HCT116 (cell line): ENCODE measurements at regions not wholly inside any gene's neighbourhood (a gene's known extent, or its start where the extent isn't known, plus 50 kb on each side); places are given as distances from the start of the nearest gene placed in this dataset.

Source experiments
- ATAC-seq: fragments of 200-7000 bp; cut with Tn5 transposase; 2 replicates; pipeline ENCODE4 v1.9.1; 2020; ENCODE audit warnings: mild to moderate bottlenecking, moderate library complexity
- BruUV-seq: library from RNA; stranded (reverse); fragments of 400-500 nt; replicated peaks from 2 replicates; lab custom pipeline; 2021; lab: Mats Ljungman, UMichigan
- CTCF ChIA-PET: fragments of 300-600 bp; sonication (Branson Sonifier 250); formaldehyde crosslinking; loops from one replicate; lab custom pipeline; 2021; ENCODE audit warnings: antibody characterized with exemption; lab: Charles Lee
- POLR2A ChIA-PET: fragments of 300-600, 350-600 bp; sonication (Branson Sonifier 250); formaldehyde crosslinking; loops from one replicate; lab custom pipeline; 2021; ENCODE audit warnings: antibody characterized with exemption; lab: Charles Lee
- RAD21 ChIA-PET, 2 experiments: fragments of 300-600 bp; sonication (Branson Sonifier 250); formaldehyde crosslinking; loops; one replicate each; lab custom pipeline; 2023; ENCODE audit warnings: low total read pairs in 2 of 2; ENCODE audit not compliant: uncharacterized antibody in 2 of 2, unreplicated experiment in 2 of 2, low non-redundant PET in 1 of 2; lab: Charles Lee
- DNase-seq: peaks from one replicate; pipeline ENCODE4 v3.0.0-alpha.2; 2010; ENCODE audit warnings: low read depth, low spot score
- H2AFZ ChIP-seq: fragments of 200-600 bp; shearing (Covaris generic), sonication (generic); 2 replicates; pipeline ENCODE4 v1.6.1; 2017; ENCODE audit warnings: low read depth, mixed run types, mixed read lengths, antibody characterized with exemption, low read length; ENCODE audit not compliant: poor library complexity, severe bottlenecking
- H3K27ac ChIP-seq: 2 replicates; pipeline ENCODE4 v1.5.1; 2012; ENCODE audit warnings: low read depth, low read length
- H3K27me3 ChIP-seq: fragments of 200-600 bp; sonication (generic); 2 replicates; pipeline ENCODE4 v1.6.1; 2016; ENCODE audit warnings: mixed run types, low read length, mixed read lengths; ENCODE audit not compliant: insufficient read depth
- H3K36me3 ChIP-seq, 2 experiments: fragments of 200-500 bp in 1 of 2; fragments of 200-600 bp in 1 of 2; sonication (Bioruptor generic) in 1 of 2; sonication (generic) in 1 of 2; 2 replicates each; pipeline versions ENCODE4 v1.5.1 to v1.6.1; 2014 to 2016; ENCODE audit warnings: low read length in 2 of 2, inconsistent platforms in 1 of 2, mixed read lengths in 1 of 2, mixed run types in 1 of 2; ENCODE audit not compliant: insufficient read depth in 2 of 2, control insufficient read depth in 1 of 2
- H3K4me1 ChIP-seq, 2 experiments: fragments of 200-600 bp in 1 of 2; sonication (generic) in 1 of 2; 2 replicates each; pipeline versions ENCODE4 v1.5.1 to v1.6.1; 2012 to 2017; ENCODE audit warnings: low read length in 2 of 2, inconsistent platforms in 1 of 2, mild to moderate bottlenecking in 1 of 2, mixed read lengths in 1 of 2, mixed run types in 1 of 2, moderate library complexity in 1 of 2; ENCODE audit not compliant: insufficient read depth in 2 of 2, control insufficient read depth in 1 of 2
- H3K4me2 ChIP-seq: fragments of 200-600 bp; sonication (generic); 2 replicates; pipeline ENCODE4 v1.6.1; 2017; ENCODE audit warnings: mixed run types, low read length, mixed read lengths
- H3K4me3 ChIP-seq, 2 experiments: fragments of 200-600 bp in 1 of 2; sonication (generic) in 1 of 2; replicated peaks in 1 of 2; 2 replicates each; pipeline ENCODE4 v1.5.1; 2011 to 2016; ENCODE audit warnings: low read length in 2 of 2, control low read depth in 1 of 2, low read depth in 1 of 2, mild to moderate bottlenecking in 1 of 2, mixed read lengths in 1 of 2, mixed run types in 1 of 2
- H3K79me2 ChIP-seq: fragments of 200-600 bp; sonication (generic); 2 replicates; pipeline ENCODE4 v1.6.1; 2017; ENCODE audit warnings: mild to moderate bottlenecking, mixed run types, low read length, moderate library complexity, mixed read lengths; ENCODE audit not compliant: insufficient read depth
- H3K9ac ChIP-seq: fragments of 200-600 bp; sonication (generic); 2 replicates; pipeline ENCODE4 v1.6.1; 2016; ENCODE audit warnings: low read length, mixed read lengths
- H3K9me2 ChIP-seq: fragments of 200-600 bp; sonication (generic), shearing (Covaris generic); 2 replicates; pipeline ENCODE4 v1.6.1; 2017; ENCODE audit warnings: mixed run types, mild to moderate bottlenecking, moderate library complexity; ENCODE audit not compliant: insufficient read depth
- H3K9me3 ChIP-seq, 2 experiments: fragments of 200-500 bp in 1 of 2; fragments of 200-600 bp in 1 of 2; sonication (Bioruptor generic) in 1 of 2; sonication (generic) in 1 of 2; 2 replicates each; pipeline ENCODE4 v1.6.1; 2014 to 2017; ENCODE audit warnings: low read length in 2 of 2, mixed read lengths in 2 of 2, inconsistent platforms in 1 of 2, low read depth in 1 of 2, mild to moderate bottlenecking in 1 of 2, mixed run types in 1 of 2, moderate library complexity in 1 of 2; ENCODE audit not compliant: control insufficient read depth in 1 of 2, insufficient read depth in 1 of 2
- H4K20me1 ChIP-seq: fragments of 200-600 bp; sonication (generic), shearing (Covaris generic); 2 replicates; pipeline ENCODE4 v1.6.1; 2017; ENCODE audit warnings: mixed run types, mild to moderate bottlenecking, moderate library complexity; ENCODE audit not compliant: insufficient read depth
- CBX3 ChIP-seq: IDR thresholded peaks from 2 replicates; pipeline ENCODE4 v1.6.1; 2012; ENCODE audit warnings: low read depth
- CEBPB ChIP-seq: IDR thresholded peaks from 2 replicates; pipeline ENCODE4 v1.6.1; 2012; ENCODE audit warnings: low read depth
- EGR1 ChIP-seq: IDR thresholded peaks from 2 replicates; pipeline ENCODE4 v1.6.1; 2012; ENCODE audit warnings: low read depth
- ELF1 ChIP-seq: IDR thresholded peaks from 2 replicates; pipeline ENCODE4 v1.6.1; 2012; ENCODE audit warnings: low read depth, borderline replicate concordance
- EZH2phosphoT487 ChIP-seq: fragments of 200-600 bp; IDR thresholded peaks from 2 replicates; pipeline ENCODE4 v1.6.1; 2018; ENCODE audit warnings: antibody characterized with exemption, borderline replicate concordance
- JUND ChIP-seq: IDR thresholded peaks from 2 replicates; pipeline ENCODE4 v1.6.1; 2012
- POLR2AphosphoS5 ChIP-seq: IDR thresholded peaks from 2 replicates; pipeline ENCODE4 v1.6.1; 2011; ENCODE audit warnings: mild to moderate bottlenecking, low read depth, low read length, moderate library complexity
- RAD21 ChIP-seq: IDR thresholded peaks from 2 replicates; pipeline ENCODE4 v1.6.1; 2012; ENCODE audit warnings: low read depth, mild to moderate bottlenecking
- REST ChIP-seq: IDR thresholded peaks from 2 replicates; pipeline ENCODE4 v1.6.1; 2012; ENCODE audit warnings: low read depth
- SIN3A ChIP-seq: IDR thresholded peaks from 2 replicates; pipeline ENCODE4 v1.6.1; 2012; ENCODE audit warnings: low read depth
- SP1 ChIP-seq: IDR thresholded peaks from 2 replicates; pipeline ENCODE4 v1.6.1; 2012; ENCODE audit warnings: low read depth
- YY1 ChIP-seq: IDR thresholded peaks from 2 replicates; pipeline ENCODE4 v1.6.1; 2011; ENCODE audit warnings: low read length, low read depth, moderate library complexity, mild to moderate bottlenecking; ENCODE audit not compliant: insufficient replicate concordance; ENCODE audit errors: extremely low read depth
- ZFX ChIP-seq: fragments of 450-650 bp; IDR thresholded peaks from 2 replicates; pipeline ENCODE4 v1.6.1; 2017
- ZNF274 ChIP-seq: fragments of 200-500 bp; sonication (Bioruptor generic); IDR thresholded peaks from 2 replicates; pipeline ENCODE4 v1.6.1; 2014; ENCODE audit warnings: mild to moderate bottlenecking, low read depth, low read length, inconsistent platforms
- intact Hi-C: fragments of 100-400 bp; cut with micrococcal nuclease; formaldehyde crosslinking; loops from 2 replicates; pipeline ENCODE4 v1.10.0; 2022
- TF ChIP-seq, protein P1 (sequence below): IDR thresholded peaks from 2 replicates; pipeline ENCODE4 v1.6.1; 2012
- TF ChIP-seq, protein P2 (sequence below): IDR thresholded peaks from 2 replicates; pipeline ENCODE4 v1.6.1; 2011; ENCODE audit warnings: mild to moderate bottlenecking, low read length, moderate library complexity; ENCODE audit not compliant: insufficient replicate concordance; ENCODE audit errors: extremely low read depth
- TF ChIP-seq, protein P3 (sequence below), 3 experiments: fragments of 200-600 bp in 1 of 3; sonication (generic) in 1 of 3; IDR thresholded peaks in 2 of 3; conservative IDR thresholded peaks in 1 of 3; 2 replicates each; pipeline ENCODE4 v1.5.1; 2012 to 2017; ENCODE audit warnings: low read depth in 2 of 3, low read length in 2 of 3, antibody characterized with exemption in 1 of 3, borderline replicate concordance in 1 of 3, control low read depth in 1 of 3, mild to moderate bottlenecking in 1 of 3, mixed read lengths in 1 of 3, mixed run types in 1 of 3, moderate library complexity in 1 of 3; ENCODE audit not compliant: insufficient read depth in 1 of 3

GRCh38 chr12:67716817-67717216 is 68.3 kb downstream of the DYRK2 start:
- ChIA-PET CTCF (no interaction called here), POLR2A (no interaction called here), RAD21 (no interaction called here)
- Histone ChIP-seq H3K79me2 (no peaks in the 10 kb centered on the region), H3K27me3 (no peaks in the 10 kb centered on the region), H4K20me1 (no peaks in the 10 kb centered on the region), H3K9me3 (no peaks in the 10 kb centered on the region), H3K36me3 (no peaks in the 10 kb centered on the region), H3K4me1 (peaks cover 3 to 12% of the 10 kb centered on the region in 2 experiments; a peak in 3 of 4 replicates), H3K9me2 (no peaks in the 10 kb centered on the region), H3K27ac (no peak overlapping the region), H3K9ac (no peak overlapping the region), H3K4me2 (no peak overlapping the region), H2AFZ (no peak overlapping the region), H3K4me3 (no peak overlapping the region)
- DNase-seq = no peak
- no peak for TF ChIP-seq CEBPB
- no peak for TF ChIP-seq CBX3
- TF ChIP-seq SIN3A = no peak
- no peak for TF ChIP-seq ZFX
- TF ChIP-seq, protein P1, sequence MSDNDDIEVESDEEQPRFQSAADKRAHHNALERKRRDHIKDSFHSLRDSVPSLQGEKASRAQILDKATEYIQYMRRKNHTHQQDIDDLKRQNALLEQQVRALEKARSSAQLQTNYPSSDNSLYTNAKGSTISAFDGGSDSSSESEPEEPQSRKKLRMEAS = no peak
- TF ChIP-seq, protein P2, sequence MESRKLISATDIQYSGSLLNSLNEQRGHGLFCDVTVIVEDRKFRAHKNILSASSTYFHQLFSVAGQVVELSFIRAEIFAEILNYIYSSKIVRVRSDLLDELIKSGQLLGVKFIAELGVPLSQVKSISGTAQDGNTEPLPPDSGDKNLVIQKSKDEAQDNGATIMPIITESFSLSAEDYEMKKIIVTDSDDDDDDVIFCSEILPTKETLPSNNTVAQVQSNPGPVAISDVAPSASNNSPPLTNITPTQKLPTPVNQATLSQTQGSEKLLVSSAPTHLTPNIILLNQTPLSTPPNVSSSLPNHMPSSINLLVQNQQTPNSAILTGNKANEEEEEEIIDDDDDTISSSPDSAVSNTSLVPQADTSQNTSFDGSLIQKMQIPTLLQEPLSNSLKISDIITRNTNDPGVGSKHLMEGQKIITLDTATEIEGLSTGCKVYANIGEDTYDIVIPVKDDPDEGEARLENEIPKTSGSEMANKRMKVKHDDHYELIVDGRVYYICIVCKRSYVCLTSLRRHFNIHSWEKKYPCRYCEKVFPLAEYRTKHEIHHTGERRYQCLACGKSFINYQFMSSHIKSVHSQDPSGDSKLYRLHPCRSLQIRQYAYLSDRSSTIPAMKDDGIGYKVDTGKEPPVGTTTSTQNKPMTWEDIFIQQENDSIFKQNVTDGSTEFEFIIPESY = no peak
- no peak for TF ChIP-seq YY1
- TF ChIP-seq JUND = no peak
- no peak for TF ChIP-seq POLR2AphosphoS5
- no peak for TF ChIP-seq EZH2phosphoT487
- no peak for TF ChIP-seq REST
- TF ChIP-seq ZNF274 = no peak
- TF ChIP-seq, protein P3, sequence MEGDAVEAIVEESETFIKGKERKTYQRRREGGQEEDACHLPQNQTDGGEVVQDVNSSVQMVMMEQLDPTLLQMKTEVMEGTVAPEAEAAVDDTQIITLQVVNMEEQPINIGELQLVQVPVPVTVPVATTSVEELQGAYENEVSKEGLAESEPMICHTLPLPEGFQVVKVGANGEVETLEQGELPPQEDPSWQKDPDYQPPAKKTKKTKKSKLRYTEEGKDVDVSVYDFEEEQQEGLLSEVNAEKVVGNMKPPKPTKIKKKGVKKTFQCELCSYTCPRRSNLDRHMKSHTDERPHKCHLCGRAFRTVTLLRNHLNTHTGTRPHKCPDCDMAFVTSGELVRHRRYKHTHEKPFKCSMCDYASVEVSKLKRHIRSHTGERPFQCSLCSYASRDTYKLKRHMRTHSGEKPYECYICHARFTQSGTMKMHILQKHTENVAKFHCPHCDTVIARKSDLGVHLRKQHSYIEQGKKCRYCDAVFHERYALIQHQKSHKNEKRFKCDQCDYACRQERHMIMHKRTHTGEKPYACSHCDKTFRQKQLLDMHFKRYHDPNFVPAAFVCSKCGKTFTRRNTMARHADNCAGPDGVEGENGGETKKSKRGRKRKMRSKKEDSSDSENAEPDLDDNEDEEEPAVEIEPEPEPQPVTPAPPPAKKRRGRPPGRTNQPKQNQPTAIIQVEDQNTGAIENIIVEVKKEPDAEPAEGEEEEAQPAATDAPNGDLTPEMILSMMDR (IDR thresholded peaks at IDR 0.05 in 2 of 3, conservative IDR thresholded peaks at IDR 0.05 in 1 of 3; ENCODE audit: borderline replicate concordance in 1 of 3, insufficient read depth in 1 of 3, low read depth in 2 of 3, low read length in 2 of 3) = no peak
- TF ChIP-seq SP1 = no peak
- no peak for TF ChIP-seq RAD21
- no peak for TF ChIP-seq ELF1
- no peak for TF ChIP-seq EGR1
- ATAC-seq = no peak
- intact Hi-C loops = no loop called here
- BruUV-seq = no TSS peak
